NCI-H146 treated with DMSO at 0.1 percent for 48 hours (cell line): ENCODE measurements at regions not wholly inside any gene's neighbourhood (a gene's known extent, or its start where the extent isn't known, plus 50 kb on each side); places are given as distances from the start of the nearest gene placed in this dataset.

Experiments used
- DNase-seq: peaks from one replicate; lab custom pipeline; 2025; ENCODE audit not compliant: unreplicated experiment; lab: John Stamatoyannopoulos, UW

DNA sequence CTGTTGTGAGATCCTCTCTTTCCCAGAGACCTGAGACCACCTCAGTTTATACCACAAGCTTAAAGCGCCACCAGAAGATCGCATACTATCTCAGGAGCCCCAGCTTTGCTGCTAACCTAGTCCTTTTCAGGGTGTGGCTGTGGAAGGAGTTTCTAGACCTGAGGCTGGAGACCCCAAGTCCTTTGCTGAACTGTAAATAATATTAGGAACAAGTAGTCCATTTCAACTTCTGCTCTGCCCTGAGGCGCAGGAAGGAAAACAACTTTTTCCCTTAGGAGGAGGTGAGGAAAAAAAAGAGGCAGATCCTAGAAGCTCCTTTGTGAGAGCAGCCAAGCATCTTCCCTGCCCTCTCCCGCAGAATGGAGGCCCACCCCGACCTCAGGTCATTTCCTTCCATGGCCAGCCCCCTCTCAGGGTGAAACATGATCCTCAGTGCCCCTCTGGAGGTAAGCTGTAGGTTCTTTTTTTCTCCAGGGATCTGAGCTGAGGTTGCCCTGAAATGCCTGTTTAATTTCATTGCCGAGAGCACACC, 122.8 kb upstream of the LGALSL start:
- DNase-seq: peak; percentile 31

DNA sequence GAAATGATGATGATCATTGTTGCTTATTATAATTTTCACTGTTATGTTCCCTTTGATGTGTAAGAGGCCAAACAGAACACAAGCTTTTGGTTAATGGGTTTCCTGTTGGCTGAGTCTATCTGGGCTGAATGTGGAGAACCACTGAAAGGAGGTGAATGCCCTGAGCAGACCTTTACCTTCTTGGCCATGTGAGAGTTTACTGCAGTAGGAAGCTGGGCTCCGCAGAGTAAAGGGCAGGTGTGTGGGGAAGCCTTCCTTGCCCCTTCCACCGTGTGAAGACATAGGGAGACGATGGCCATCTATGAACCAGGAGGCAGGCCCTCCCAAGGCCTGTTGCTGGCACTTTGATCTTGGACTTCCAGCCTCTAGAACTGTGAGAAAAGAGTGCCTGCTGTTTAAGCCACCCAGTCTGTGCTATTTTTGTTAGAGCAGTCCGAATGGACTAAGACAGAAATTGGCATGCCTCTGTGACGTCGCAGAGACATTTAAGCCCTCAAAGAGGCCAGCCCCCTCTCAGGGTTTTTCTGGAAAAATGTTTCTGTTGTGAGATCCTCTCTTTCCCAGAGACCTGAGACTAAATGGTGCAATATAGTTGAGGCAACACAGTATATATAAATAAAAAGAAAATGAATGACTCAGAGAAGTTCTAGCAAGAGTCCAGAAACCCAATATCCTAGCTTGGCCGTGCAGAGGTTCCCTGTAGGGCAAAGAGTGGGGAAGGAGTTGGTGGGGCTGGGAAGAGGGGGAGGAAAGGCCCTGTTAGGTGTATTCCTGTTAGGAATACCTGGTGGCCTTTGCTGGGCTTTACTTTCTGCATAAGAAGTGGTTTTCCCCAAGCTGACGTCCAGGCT, 121.9 kb upstream of the LGALSL start:
- no peak for DNase-seq

DNA sequence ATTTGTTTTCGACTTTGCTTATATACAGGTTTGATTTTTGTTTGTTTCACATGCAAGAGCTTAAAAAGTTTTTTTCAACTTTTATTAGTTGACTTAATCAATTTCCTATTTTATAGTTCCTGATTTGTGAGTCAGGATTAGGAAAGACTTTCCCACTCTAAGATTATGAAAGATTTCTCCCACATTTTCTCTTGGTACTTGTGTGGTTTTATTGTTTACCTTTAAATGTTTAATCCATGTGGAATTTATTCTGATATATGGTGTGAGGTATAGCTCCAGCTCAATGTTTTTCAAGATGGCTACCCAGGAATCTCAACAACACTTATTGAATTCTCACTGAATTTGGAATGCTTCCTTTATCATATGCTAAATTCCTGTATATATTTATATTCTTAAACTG, 117.8 kb upstream of the LGALSL start:
- DNase-seq: no peak

DNA sequence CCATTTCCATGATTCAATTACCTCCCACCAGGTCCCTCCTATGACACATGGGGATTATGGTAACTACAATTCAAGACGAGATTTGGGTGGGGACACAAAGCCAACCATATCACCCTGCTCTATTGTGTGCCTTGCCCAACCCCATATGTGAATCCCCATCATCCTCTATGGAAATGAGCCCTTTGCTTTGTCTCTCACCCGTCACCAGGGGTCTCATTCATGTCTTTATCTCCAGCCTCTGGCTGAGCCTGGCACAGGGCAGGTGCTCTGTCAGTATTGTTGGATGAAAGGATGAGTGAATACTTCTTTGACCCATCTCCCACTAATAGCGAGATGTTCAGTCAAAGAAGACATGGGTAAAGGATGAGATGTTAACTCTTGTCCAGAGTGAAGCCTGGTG, 116.6 kb upstream of the LGALSL start:
- peak; percentile 1 for DNase-seq

DNA sequence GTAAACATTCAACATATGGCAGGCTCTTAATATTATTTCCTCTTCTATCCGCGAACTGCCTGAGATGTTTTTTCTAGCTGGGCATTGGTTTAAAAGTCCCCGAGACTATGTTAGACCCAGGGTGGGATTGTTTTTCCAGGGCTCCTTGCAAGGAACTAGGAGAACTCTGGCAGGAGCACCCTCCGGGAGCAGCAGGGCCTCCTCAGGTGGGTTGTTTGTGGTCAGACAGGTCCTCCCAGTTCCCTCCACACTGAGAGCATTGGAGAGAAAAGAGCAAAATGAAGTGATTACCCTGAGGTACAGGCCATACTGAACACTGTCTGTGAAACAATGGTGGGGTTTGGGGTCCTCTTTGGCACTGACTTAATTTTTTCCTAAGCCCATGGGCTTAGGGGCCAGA, 115.9 kb upstream of the LGALSL start:
- DNase-seq: no peak

DNA sequence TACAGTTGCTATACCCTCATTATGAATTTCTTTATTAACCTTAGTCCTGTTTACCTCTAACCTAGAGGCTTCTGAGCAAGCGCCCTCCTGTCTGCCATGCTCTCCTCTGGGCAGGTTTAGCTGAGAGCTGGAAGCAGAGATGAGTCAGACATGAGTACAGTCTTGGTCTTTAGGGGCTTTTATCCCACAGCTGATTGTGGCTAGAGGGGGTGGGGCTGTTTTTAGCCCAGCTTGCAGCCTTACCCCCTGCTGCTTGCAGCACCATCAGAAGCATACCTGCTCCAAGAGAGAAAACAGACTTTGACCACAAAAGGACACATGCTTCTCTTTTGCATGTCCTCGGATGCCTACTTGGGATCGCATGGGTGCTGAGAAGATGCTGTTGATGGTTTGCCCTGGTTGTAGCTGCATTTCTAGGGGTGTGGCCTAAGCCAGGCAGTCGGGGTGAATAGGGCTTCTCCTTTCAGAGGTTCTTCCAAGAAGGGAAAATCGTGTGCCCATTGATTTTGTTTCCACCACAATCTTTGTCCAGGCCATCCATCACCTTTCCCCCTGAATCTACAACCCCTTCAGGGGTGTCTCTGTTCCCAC, 115.0 kb upstream of the LGALSL start:
- DNase-seq: no peak

DNA sequence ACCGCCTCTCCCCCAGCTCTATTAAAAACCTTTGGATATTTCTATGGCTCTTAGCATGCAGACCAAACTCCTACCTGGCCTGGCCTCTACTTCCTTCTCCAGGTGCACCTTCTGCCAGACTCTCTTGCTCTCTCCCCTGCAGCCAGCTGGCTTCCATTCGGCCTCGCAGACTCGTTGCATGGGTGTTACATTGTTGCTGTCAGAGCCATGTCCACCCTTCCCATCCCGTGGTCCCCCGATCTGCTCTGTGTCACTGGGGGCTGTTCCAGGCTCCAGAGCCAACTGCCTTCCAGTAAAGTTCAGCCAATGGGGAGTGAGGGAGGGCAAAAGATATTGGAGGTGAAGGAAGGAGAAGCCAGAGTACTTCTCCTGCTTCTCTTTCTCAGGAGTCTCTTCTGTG, 112.5 kb upstream of the LGALSL start:
- no peak for DNase-seq

DNA sequence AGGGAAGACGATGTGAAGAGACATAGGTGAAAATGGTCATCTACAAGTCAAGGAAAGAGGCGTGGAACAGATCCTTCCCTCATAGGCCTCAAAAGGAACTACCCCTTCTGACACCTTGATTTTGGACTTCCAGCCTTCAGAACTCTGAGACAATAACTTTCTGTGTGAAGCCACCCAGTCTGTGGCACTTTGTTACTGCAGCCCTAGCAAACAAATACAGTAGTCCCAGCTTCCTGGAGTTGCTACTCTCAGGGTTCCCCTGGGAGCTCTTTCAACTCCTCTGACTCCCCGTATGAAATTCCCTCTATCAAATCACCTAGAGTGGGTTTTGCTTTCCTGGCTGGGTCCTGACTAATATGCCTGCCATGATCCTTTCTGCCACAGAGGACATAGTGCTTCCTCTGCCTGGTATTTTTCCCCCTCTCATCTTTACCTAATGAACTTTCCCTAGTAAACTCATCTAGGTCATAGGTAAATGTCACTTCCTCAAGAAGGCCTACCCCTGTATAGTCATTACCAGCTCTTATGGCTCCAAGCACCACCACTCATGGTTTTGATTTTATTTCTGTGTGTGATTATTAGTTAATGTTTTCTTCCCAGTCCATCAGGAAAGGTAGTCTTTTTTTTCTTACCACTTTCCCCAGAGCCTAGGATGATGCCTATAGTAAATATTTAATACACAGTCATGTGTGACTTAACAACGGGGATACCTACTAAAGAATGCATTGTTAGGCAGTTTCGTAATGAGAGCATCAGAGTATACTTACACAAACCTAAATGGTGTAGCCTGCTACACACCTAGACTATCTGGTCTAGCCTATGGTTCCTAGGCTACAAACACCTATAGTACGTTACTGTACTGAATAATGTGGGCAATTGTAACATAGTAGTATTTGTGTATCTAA, 111.5 kb upstream of the LGALSL start:
- DNase-seq: no peak

DNA sequence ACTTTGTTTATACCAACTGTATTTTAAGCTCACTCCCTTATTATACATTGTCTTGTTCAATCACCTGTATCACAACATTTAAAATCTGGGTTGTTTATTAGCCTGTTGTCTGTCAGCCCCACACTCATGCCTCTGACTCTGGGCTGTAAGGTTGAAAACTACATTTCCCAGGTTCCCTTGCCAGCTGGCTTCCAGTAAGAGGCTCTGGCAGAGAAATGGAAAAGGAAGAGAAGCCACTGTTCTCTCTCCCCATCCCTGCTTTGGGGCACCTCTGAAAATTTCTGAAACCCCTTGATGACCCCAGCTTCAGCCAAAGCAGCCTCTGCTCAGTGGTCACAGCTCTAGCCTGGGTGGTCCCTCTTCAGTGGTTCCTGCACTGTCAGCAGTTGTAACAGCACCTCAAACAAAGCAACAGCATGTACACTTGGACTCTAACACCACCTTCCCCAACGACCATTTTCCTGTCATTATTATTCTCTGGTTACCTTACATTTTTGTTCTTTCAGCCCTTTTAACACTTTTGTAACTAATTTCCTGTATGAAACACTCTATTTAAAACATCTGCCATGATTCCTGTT, 108.9 kb upstream of the LGALSL start:
- DNase-seq: no peak

DNA sequence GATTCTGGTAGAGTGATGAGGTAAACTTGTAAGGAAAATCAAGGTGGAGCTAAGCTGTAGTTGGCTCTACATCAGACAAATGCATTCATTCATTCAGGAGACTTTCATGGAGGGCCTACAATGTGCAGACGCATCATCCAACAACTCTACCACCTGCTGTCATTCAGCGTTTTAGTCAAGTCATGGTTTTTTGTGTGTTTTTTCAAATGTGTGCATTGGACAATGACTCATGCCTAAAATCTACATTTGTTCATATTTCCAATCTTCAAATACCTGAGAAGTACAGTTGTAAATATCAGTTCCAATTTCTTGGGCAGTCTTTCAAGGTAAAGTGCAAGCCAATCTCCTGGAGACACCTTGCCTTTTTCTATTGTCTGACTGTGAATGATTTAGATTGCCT, 108.0 kb upstream of the LGALSL start:
- DNase-seq: no peak

DNA sequence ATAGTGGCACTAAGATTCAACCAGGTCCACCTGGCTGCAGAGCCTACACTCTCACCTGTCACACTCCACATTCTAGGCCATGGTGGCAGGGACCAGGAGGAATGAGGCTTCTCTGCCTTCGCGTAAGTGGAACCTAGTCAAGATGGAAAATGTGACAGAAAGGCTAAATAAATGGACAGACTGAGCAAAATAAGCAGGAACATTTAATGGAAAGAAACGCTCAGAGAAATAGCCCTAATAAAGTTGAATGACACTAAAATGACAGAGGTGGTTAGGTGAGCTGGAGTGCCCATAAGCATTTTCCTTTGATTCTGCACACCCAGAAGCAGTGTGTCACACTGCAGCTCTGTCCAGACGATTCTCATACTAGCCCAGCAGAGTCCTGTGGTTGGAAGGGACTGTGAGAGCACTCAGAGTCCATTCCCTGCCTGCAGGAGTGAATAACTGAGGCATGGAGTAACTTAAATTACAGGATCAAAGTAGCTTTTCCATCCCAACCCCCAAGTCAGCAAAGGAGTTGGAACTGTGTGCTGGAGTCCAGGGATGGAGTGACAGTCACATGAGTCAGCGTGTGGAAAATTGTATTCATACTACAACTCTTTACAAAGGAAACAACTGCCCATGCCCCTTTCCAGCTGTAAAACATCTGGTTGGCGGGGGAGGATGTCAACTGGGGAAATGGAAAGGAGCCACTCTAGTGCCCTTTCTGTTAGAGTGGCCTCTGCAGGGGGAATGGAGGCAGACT, 105.4 kb upstream of the LGALSL start:
- no peak for DNase-seq

DNA sequence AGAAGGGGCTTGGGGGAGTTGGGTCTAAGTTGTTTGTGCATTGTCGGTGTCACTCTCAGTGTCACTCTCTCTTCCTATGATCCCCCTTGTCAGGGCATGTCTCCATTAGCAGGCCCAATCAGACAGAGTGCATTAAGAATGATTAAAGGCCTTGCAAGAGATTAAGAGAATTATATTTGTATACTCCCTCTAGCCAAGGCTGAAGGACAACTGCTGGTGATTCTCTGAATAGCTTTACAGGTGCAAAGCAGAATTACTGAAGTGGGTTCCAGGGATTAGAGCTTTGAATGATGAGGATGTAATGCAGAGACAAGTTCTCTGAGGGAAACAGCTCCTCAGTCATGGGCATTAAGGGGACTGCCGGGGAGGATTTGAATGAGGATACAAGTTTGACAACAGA, 104.8 kb upstream of the LGALSL start:
- no peak for DNase-seq

DNA sequence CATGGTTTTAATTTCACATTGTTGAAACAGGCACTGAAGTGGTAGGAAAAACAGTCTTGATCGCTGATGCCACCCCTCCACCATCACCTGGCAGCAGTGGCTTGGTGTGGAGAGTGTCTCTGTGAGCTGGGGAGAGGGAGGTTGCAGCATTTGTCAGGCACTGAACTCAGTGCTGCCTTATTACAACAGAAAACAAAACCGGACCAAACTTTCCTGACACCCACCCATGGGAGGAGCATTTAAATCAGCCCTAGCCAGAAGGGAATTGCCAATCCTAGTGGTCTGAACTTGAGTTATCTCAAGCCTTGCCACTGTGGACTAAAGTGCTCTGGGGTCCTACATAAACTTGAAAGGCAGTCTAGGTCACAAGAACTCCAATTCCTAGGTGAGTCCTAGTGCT, 103.0 kb upstream of the LGALSL start:
- DNase-seq: no peak

DNA sequence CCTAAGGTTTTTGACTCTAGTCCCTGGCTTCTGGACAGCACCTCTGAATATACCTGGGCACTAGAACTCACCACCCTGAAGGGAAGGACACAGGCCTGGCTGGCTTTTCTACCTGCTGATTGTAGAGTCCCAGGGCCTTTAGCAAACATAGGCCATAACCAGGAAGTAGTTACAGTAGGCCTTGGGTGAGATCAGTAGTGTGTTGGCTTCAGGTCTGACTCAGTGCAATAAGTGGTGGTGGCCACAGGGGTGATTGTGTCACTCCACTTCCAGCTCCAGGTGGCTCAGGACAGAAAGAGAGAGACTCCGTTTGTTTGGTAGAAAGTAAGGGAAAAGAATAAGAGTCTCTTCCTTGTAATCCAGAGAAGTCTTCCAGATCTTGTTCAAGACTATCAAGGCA, 101.7 kb upstream of the LGALSL start:
- DNase-seq: no peak

DNA sequence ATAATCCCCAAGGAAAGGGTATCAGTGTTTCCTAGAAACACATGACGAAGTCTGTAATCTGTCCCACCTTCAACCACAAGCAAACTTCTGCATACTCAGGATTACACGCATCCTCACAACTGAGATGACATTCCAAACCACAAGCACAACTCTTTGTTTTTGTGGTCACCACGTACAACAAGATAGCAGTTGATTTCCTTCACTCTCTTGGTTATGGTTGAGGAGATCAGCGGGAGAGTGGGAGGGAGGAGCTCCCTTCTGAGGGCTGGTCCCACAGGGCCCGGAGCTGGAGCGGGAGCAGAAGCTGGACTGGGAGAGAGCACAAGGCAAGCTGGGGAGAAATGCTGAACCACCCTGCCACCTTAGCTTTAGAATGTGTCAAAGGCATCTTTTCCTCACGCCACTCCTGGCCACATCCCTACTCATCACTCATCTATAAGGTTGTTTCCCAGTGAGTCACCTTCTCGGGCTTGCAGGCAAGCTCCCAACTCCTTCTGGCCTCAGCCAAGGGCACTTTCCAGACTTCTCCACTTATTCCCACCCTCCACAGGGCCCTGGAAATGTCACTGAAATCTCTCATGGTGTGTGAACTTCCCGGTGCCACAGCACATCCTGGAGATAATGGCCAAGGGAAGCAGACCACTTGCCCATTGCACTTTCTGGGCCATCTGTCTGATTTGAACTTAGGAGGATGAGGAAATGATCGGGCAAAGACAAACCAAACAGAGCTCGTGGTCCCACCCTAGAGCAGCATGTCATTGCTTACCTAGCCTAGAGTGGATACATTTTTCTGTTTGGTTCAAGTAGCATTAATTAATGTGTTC, 98.9 kb upstream of the LGALSL start:
- DNase-seq: no peak

DNA sequence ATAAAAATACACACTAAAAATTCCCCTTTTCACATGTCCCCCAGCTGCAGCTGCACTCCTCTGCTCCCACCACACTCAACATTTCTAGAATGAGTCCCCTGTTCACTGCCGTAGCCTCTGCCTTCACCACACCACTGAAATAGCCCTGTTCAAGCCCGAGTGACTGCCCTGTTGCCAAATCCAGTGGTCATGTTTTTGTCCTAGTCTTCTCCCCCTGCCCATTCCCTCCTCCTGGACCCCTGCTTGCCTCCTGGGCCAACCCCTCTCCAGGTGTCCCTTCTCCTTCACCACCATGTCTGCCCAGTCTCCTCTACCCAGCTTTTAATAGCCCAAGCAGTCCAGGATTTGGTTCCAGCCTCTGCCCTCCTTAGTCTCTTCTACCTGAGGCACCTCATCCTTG, 97.1 kb upstream of the LGALSL start:
- no peak for DNase-seq

DNA sequence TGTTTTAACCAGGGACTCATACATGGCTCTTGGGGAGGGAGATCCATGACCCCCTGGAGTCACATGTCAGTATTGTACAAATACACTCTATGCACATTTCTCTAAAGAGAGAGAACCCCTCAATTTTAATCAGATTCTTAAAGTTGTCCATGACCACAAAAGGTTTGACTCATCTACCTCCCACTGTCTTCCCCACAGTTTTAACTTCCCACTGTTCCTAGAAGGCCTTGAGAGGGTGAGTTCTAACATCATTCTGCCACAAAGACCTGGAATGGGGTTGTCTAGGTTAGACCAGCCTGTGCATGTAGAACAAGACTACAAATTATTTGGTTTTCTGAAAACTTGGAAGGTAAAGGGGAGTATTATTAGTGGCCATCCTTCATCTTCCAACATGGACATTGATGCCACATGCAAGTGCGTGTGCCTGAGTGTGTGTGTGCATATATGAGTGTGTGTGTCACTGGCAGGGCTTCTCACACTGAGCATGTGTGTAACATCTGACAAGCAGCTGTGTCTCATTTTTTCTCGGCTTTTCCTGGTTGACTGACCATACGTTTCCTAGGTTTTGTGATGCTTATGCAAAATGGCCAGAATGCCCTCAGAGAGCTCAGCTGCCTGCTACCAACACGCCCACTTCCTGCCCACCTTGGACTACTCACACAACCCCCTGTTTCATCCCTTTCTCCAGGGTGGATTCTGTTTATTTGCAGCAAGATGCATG, 94.6 kb upstream of the LGALSL start:
- no peak for DNase-seq

DNA sequence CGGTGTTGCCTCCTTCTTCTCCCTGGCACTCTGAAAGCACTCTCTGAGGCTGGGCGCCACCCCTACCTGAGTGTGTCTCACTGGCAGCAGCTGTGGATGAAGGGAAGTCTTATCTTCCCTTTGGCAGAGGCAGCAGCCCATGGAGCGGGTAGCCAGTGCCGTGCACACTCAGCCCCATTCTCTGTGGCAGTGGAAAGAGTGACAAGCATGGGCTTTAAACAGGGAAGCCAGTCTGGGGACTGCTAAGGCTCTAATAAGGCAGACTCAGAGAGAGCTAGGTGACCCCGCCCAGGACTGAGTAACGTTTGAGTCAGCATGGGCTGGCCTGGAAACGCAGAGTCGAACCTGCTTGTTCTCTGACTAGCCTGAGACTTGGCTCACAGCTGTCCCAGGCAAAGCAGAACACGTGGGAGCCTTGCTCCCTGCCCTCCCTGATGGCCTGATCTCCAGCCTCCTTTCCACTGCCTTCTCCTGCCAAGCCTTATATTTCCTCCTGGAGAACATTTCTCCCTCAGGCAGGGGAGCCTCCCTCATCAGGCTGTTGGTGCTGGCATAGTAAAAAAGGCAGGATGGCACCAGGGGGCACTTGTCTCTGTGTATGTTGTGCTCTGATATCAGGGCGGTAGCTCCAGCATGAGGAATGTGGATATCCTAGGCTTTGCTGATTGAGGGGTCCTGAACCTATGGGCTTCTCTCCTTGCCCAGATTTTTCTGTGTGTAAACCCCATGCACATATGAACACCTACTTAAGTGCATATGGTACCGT, 93.9 kb upstream of the LGALSL start:
- DNase-seq: no peak
